Esophagus (tissue), 2 donors: ENCODE measurements at regions not wholly inside any gene's neighbourhood (a gene's known extent, or its start where the extent isn't known, plus 50 kb on each side); places are given as distances from the start of the nearest gene placed in this dataset.

Experiments used
- H3K27ac ChIP-seq, 2 donors: one replicate each; pipeline ENCODE4 v1.5.1; 2013; ENCODE audit warnings: low read depth in 2 of 2, mild to moderate bottlenecking in 2 of 2, inconsistent platforms in 1 of 2, low read length in 1 of 2, moderate library complexity in 1 of 2
- H3K27me3 ChIP-seq, 2 donors: one replicate each; pipeline ENCODE4 v1.6.1; 2013; ENCODE audit warnings: low read length in 2 of 2, control low read depth in 1 of 2, mild to moderate bottlenecking in 1 of 2; ENCODE audit not compliant: insufficient read depth in 2 of 2, control insufficient read depth in 1 of 2
- H3K36me3 ChIP-seq, 2 donors: one replicate each; pipeline ENCODE4 v1.6.1; 2013; ENCODE audit warnings: low read length in 1 of 2; ENCODE audit not compliant: control insufficient read depth in 2 of 2, insufficient read depth in 2 of 2
- H3K4me1 ChIP-seq, 2 donors: one replicate each; pipeline ENCODE4 v1.6.1; 2013; ENCODE audit warnings: low read length in 1 of 2; ENCODE audit not compliant: control insufficient read depth in 2 of 2, insufficient read depth in 2 of 2
- H3K4me3 ChIP-seq, 2 donors: one replicate each; pipeline ENCODE4 v1.5.1; 2013; ENCODE audit warnings: low read length in 2 of 2, mild to moderate bottlenecking in 2 of 2, low read depth in 1 of 2, moderate library complexity in 1 of 2
- H3K9me3 ChIP-seq, 2 donors: one replicate each; pipeline ENCODE4 v1.6.1; 2013; ENCODE audit warnings: mild to moderate bottlenecking in 2 of 2, low read depth in 1 of 2, low read length in 1 of 2, moderate library complexity in 1 of 2; ENCODE audit not compliant: control insufficient read depth in 2 of 2, insufficient read depth in 1 of 2
- WGBS, 2 donors: extraction: QIAGEN DNeasy Blood & Tissue Kit; methylation state at CpG; one replicate each; pipeline ENCODE4 v1.1.7; 2013; 5-methylcytosine and 5-hydroxymethylcytosine counted together
- donor health status: healthy with polysubstance abuse.
- donor health status: Bipolar disorder and iron deficiency.

DNA sequence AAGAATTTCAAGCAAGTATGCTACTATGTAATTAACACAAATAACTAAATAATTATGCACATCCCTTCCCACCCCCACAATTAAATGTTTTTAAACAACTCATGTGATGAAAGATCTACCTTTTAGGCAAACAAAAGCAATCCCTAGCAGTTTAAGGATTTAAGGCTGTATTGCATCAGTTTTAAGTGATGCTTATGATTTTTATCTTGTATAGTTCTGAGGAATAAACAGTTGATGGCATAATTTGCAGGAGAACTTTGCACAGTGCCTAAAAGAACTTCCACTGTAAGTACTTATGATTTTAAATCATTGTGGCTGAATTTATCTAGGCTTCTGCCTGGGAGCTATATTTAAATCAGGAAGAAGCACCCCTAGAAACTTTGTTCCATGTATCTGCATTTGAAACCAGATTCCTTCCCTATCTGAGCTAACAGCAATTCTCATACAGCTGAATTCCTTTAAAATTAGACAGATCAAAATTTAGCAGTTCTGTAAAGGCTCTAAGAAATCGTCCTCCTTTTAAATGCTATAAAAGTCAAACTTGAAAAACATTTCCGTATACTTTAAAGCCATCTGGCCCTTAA, 388.6 kb downstream of the BCAT1 start:
- no peaks in the 10 kb centered on the region for H3K36me3 ChIP-seq
- 43% methylated on average over 2 of the region's 2 CpGs for WGBS, 2 donors
- no peak overlapping the region for H3K4me3 ChIP-seq
- no peaks in the 10 kb centered on the region for H3K9me3 ChIP-seq
- H3K4me1 ChIP-seq = peaks cover 0 to 3% of the 10 kb centered on the region in 2 donors
- no peak overlapping the region for H3K27ac ChIP-seq
- H3K27me3 ChIP-seq = no peaks in the 10 kb centered on the region

GRCh38 chr12:24557738-24558137, 391.2 kb downstream of the BCAT1 start:
- H3K4me3 ChIP-seq = no peak overlapping the region
- H3K27ac ChIP-seq = no peak overlapping the region
- WGBS, 2 donors = 85 to 92% methylated on average over 1 of the region's 1 CpG
- no peaks in the 10 kb centered on the region for H3K27me3 ChIP-seq
- H3K36me3 ChIP-seq = no peaks in the 10 kb centered on the region
- H3K4me1 ChIP-seq = no peaks in the 10 kb centered on the region
- no peaks in the 10 kb centered on the region for H3K9me3 ChIP-seq

DNA sequence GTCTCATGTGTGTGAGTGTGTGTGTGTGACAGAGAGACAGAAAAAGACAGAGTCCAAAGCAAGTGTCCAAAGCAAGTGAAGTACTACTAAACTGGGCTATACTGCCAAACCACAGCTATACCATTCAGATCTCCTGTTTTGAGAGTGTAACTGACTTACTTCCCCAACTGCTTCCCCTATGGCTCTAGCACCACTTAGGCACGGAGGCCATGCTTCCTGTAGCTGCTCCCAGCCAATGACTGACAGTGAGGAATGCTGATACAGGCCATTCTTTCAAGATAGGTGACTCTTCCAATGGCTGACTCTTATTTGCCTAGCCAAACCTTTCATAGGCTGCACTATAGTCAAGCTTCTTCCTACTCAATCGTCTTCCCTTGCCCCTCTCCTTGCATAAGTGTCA, 393.2 kb downstream of the BCAT1 start:
- Histone ChIP-seq H3K27ac (no peak overlapping the region), H3K4me1 (no peaks in the 10 kb centered on the region), H3K4me3 (no peak overlapping the region), H3K9me3 (no peaks in the 10 kb centered on the region), H3K27me3 (no peaks in the 10 kb centered on the region), H3K36me3 (no peaks in the 10 kb centered on the region)
- WGBS, 2 donors = 71 to 74% methylated on average over 2 of the region's 2 CpGs

- Histone ChIP-seq H3K9me3 (no peaks in the 10 kb centered on the region), H3K27me3 (no peaks in the 10 kb centered on the region), H3K27ac (no peak overlapping the region), H3K4me1 (no peaks in the 10 kb centered on the region), H3K4me3 (no peak overlapping the region), H3K36me3 (no peaks in the 10 kb centered on the region)
- WGBS, 2 donors = 88 to 92% methylated on average over 11 of the region's 11 CpGs
Measured at GRCh38 chr12:24554612-24555295, 394.1 kb downstream of the BCAT1 start.

GRCh38 chr12:24553259-24553658, 395.6 kb downstream of the BCAT1 start:
- Histone ChIP-seq H3K36me3 (no peaks in the 10 kb centered on the region), H3K27ac (no peak overlapping the region), H3K9me3 (no peaks in the 10 kb centered on the region), H3K4me3 (no peak overlapping the region), H3K27me3 (no peaks in the 10 kb centered on the region), H3K4me1 (no peaks in the 10 kb centered on the region)
- 74 to 87% methylated on average over 3 of the region's 3 CpGs for WGBS, 2 donors

- 45 to 54% methylated on average over 10 of the region's 10 CpGs for WGBS, 2 donors
- Histone ChIP-seq H3K4me3 (no peak overlapping the region), H3K27ac (no peak overlapping the region), H3K4me1 (no peaks in the 10 kb centered on the region), H3K27me3 (no peaks in the 10 kb centered on the region), H3K9me3 (peaks cover 0 to 2% of the 10 kb centered on the region in 2 donors), H3K36me3 (no peaks in the 10 kb centered on the region)
Measured at GRCh38 chr12:24551163-24551786, 397.6 kb downstream of the BCAT1 start.

DNA sequence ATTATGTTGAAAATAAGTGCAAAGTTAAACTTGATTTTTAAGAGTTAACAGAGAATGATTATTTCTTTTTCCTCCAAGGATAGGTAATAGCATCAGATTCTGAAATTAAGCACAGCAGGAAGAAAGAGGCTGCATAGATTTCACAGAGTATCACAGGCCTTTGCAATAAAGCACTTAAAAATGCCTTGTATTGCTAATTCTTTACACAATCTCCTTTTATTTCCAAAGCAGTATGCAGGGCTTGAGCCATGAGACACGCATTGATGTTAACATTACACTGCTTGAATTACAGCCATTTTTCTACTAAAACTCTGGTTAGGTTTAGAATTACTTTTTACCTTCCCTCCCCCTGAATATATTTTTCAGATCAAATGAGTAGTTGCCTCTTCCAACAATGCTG, 398.3 kb downstream of the BCAT1 start:
- H3K27me3 ChIP-seq = no peaks in the 10 kb centered on the region
- H3K4me1 ChIP-seq = no peaks in the 10 kb centered on the region
- peaks cover 0 to 2% of the 10 kb centered on the region in 2 donors for H3K9me3 ChIP-seq
- H3K36me3 ChIP-seq = no peaks in the 10 kb centered on the region
- 68 to 77% methylated on average over 1 of the region's 1 CpG for WGBS, 2 donors
- H3K4me3 ChIP-seq = no peak overlapping the region
- H3K27ac ChIP-seq = no peak overlapping the region

- Histone ChIP-seq H3K27me3 (no peaks in the 10 kb centered on the region), H3K4me1 (no peaks in the 10 kb centered on the region), H3K27ac (no peak overlapping the region), H3K9me3 (peaks cover 0 to 2% of the 10 kb centered on the region in 2 donors), H3K4me3 (no peak overlapping the region), H3K36me3 (no peaks in the 10 kb centered on the region)
- WGBS, 2 donors = 90% methylated on average over 2 of the region's 2 CpGs
Measured at GRCh38 chr12:24546661-24547060, 402.2 kb downstream of the BCAT1 start.

DNA sequence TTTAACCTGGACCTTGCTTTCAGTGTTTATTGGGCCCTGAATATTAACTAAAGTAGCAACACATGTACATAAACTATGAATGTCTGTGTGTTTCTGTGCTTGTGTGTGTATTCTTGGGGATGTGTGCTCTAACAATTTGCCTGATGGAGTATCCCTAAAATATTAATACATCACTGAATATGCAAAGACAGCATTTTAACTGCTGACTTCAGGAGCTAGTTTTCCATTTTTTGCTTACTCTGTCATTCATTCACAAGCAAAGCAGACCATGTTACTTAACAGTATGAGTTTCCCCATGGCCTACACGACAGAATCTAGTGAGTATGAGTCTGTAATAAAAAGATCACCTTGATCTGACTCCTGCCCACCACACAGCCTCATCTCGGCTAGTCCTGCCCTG, 402.8 kb downstream of the BCAT1 start:
- H3K4me3 ChIP-seq = no peak overlapping the region
- WGBS, 2 donors = 66 to 82% methylated on average over 2 of the region's 2 CpGs

DNA sequence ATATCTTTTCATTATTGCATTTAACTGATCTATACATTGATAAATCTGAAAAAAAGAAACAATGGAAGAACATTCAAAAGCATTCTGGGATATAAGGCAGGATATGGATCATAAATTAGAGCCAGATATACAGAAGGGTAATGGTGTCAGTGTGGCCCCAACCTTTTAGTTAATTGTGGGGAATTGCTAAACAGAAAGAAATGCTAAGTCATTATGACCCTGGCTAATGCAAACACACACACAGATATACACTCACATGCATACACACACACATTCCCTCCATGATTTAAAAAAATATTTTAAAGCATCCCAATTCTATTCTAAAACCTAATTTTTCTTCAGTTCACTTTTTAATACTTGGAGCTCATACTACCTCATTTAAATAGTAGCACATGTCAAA, 404.5 kb downstream of the BCAT1 start:
- peaks cover 0 to 2% of the 10 kb centered on the region in 2 donors for H3K9me3 ChIP-seq
- H3K27ac ChIP-seq = no peak overlapping the region
- no peaks in the 10 kb centered on the region for H3K27me3 ChIP-seq
- no peaks in the 10 kb centered on the region for H3K4me1 ChIP-seq
- no peaks in the 10 kb centered on the region for H3K36me3 ChIP-seq
- no peak overlapping the region for H3K4me3 ChIP-seq

More for the DNA sequence above, 402.8 kb downstream of the BCAT1 start:
- Histone ChIP-seq H3K27ac (no peak overlapping the region), H3K36me3 (no peaks in the 10 kb centered on the region), H3K9me3 (peaks cover 0 to 2% of the 10 kb centered on the region in 2 donors), H3K27me3 (no peaks in the 10 kb centered on the region), H3K4me1 (no peaks in the 10 kb centered on the region)
